Ishikawa (cell line): ENCODE measurements at regions not wholly inside any gene's neighbourhood (a gene's known extent, or its start where the extent isn't known, plus 50 kb on each side); places are given as distances from the start of the nearest gene placed in this dataset.

Source experiments
- CEBPB ChIP-seq: IDR thresholded peaks from 2 replicates; pipeline ENCODE4 v1.6.1; 2012
- NFIC ChIP-seq: IDR thresholded peaks from 2 replicates; pipeline ENCODE4 v1.6.1; 2012
- TAF1 ChIP-seq: IDR thresholded peaks from 2 replicates; pipeline ENCODE4 v1.6.1; 2012; ENCODE audit warnings: low read depth, mild to moderate bottlenecking
- ZBTB7A ChIP-seq: IDR thresholded peaks from 2 replicates; pipeline ENCODE4 v1.6.1; 2012; ENCODE audit warnings: low read depth
- TF ChIP-seq, protein P1 (sequence below): IDR thresholded peaks from 2 replicates; pipeline ENCODE4 v1.6.1; 2012; ENCODE audit warnings: low read depth, mild to moderate bottlenecking

DNA sequence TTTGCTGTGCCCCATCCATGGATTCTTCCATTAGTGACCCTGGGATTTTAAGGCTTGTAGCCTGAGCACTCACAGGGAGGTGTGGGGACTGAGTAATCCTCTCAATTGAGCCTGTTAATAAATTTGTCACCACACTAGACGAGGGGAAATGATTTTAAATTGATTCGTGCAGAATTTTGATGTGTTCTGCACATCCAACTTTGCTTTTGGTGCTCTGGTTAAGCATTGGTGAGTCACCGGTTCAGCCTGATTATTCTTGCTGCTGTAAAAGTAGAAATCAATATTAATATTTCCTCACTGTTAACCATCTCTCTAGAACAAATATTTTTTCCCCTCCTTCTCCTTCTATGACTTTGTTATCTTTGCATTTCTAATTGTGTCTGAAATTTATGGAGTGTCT, 482.0 kb downstream of the TSN start:
- TF ChIP-seq ZBTB7A (no peak), CEBPB (no peak), NFIC (no peak), TAF1 (no peak)
- TF ChIP-seq, protein P1, sequence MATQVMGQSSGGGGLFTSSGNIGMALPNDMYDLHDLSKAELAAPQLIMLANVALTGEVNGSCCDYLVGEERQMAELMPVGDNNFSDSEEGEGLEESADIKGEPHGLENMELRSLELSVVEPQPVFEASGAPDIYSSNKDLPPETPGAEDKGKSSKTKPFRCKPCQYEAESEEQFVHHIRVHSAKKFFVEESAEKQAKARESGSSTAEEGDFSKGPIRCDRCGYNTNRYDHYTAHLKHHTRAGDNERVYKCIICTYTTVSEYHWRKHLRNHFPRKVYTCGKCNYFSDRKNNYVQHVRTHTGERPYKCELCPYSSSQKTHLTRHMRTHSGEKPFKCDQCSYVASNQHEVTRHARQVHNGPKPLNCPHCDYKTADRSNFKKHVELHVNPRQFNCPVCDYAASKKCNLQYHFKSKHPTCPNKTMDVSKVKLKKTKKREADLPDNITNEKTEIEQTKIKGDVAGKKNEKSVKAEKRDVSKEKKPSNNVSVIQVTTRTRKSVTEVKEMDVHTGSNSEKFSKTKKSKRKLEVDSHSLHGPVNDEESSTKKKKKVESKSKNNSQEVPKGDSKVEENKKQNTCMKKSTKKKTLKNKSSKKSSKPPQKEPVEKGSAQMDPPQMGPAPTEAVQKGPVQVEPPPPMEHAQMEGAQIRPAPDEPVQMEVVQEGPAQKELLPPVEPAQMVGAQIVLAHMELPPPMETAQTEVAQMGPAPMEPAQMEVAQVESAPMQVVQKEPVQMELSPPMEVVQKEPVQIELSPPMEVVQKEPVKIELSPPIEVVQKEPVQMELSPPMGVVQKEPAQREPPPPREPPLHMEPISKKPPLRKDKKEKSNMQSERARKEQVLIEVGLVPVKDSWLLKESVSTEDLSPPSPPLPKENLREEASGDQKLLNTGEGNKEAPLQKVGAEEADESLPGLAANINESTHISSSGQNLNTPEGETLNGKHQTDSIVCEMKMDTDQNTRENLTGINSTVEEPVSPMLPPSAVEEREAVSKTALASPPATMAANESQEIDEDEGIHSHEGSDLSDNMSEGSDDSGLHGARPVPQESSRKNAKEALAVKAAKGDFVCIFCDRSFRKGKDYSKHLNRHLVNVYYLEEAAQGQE = no peak
